HG03521 (cell line): ENCODE measurements at regions not wholly inside any gene's neighbourhood (a gene's known extent, or its start where the extent isn't known, plus 50 kb on each side); places are given as distances from the start of the nearest gene placed in this dataset.

ENCODE experiments used
- ATAC-seq: cut with Tn5 transposase; IDR thresholded peaks from one replicate; pipeline ENCODE4 v1.9.1; 2021; ENCODE audit warnings: mild to moderate bottlenecking, moderate library complexity; ENCODE audit not compliant: unreplicated experiment

DNA sequence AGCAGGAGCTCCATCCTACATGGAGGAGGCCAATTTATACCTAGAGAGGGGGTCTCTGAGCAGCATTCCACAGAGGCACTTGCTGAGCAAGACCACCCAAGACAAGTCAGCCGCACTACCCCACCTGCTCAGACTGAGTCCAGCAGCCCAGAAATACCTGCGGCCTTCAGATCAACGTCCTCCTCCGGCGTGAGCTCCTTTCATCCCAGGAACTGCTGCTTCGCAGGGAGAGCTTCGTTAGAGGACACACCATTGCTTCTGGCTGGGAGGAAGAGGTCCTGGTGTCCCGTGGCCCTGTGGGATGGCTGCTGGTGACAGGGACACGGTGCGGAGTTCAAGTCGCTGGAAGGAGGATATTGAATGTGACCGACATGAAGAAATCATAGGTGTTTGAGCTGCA is 216.9 kb upstream of the PPP2R2D start:
- no peak for ATAC-seq

DNA sequence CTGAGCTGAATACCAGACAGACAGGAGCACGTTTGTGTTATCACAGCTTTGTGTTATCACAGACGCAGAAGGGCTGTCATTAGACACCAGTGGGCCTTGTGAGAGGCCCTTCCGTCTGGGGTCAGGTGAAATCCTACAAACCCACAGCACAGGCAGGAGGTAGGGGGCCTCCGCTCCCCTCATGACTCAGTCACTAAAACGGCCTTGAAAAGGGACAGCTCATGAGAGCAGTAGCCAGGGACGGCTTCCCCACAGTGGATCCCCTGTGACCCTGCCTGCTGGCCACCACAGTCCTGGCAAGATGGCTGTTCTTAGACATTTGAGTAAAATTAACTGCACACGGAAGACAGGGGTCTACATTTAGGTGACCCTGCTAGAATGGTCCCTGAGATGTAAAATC is 215.8 kb upstream of the PPP2R2D start:
- ATAC-seq: no peak

DNA sequence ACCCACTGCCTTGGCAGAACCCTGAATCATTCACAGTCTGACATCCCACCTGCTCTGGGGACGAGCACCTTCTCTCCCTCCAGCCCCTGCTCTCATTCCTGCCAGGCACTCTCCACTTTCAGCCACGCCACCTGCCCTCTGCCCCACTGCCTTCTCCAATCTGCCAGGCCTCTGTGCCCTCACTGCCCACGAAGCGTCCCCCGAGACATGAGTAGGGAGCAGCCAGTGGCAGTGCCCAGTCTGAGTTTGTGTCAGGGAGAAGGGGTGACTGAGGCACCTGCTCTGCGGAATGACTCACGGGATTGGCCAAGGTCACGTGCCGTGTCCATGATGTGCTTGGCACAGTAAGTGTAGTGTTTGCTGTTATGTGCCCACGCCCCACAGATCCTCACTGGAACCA is 215.2 kb upstream of the PPP2R2D start:
- no peak for ATAC-seq

DNA sequence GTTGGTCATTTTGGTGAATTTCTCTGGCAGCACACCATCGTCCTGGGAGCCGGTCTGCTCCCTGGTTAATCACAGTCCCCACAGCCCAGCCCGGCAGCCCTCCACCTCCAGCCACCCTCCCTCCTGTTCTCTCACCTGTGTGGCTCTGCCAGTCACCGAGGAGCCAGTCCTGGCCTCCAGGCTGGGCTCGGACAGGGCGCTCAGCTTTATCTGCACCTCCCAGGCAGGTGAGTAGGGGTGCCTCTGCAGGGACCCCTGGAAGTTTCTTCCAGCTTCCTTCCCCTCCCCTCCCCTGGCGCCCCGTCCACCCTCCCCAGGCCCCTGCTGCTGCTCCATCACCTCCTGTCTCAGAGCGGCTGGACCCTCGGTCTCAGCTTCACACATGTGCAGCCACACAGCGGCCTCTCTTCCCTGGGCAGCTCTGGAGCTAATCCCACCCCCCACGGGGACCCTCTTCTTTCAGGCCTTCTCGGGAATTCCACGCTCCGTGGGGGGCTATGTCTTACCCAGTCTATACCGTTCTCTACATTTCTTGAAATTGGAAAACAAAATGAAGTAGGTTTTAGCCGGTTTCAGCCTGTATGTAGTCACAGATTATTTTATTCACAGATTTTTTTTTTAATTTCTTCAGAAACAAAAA is 213.9 kb upstream of the PPP2R2D start:
- no peak for ATAC-seq

DNA sequence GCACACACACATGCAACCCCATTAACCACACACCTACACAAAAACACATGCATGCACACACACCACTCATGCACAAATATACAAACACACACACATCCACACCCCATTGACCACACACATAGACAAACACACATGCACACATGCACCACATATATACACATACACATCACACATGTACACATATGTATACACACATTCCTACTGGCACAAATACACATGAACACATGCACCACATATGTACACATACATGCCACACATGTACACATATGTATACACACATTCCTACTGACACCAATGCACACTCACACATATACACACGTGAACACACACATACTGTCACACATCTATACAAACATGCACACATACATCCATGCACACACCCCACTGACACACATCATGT is 212.5 kb upstream of the PPP2R2D start:
- no peak for ATAC-seq

DNA sequence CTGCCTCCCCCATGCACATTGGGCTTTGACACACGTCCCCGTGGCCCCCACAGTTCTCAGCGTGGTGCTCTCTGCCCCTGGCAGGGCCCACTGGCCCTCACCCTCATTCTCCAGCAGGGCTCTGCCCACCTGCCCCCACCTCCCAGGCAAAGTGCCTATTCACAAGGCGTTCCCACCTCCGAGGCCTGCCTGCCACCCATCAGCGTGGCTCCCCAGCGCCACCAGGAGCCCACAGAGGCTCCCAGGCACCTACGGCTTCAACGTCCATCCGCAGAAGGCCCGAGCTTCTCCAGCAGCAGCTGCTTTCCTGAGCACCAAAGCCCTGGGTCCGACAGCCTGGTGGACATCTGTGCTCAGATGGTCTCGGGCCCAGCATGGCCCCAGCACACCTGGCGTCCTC is 211.8 kb upstream of the PPP2R2D start:
- ATAC-seq: no peak

GRCh38 chr10:131689486-131689885 is 211.3 kb upstream of the PPP2R2D start:
- no peak for ATAC-seq

GRCh38 chr10:131689954-131690757 is 210.7 kb upstream of the PPP2R2D start:
- ATAC-seq: no peak

- ATAC-seq: no peak
Measured at GRCh38 chr10:131690805-131691239, 210.0 kb upstream of the PPP2R2D start.

DNA sequence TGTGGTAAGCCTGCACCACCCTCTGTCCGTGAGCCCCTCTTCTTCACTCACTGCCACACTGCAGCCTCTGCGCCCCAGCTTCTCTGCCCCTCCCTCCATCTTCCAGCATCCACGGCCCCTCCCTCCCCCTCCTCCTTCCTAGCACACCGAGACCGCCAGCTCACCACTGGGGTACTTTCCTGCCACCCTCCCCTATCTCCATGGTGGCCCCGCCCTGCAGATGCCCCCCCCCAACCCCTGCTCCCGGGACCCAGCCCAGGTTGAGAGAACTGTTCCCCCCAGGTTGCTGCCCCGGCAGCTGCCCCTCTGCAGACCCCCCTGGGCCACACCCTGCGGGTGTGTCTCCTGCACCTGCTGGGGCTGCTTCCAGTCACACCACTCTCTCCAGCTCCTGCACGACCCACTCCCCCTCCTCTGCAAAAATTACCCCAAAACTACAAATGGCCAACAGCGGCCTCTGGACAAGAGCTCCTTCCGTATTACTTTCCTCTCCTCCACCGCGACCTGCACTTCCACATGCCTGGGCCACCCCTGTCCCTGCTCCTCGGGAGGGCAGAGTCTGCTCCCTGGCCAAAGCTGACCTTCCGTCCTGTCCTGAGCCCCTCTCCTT is 209.2 kb upstream of the PPP2R2D start:
- no peak for ATAC-seq

- no peak for ATAC-seq
Measured at GRCh38 chr10:131692176-131692575, 208.6 kb upstream of the PPP2R2D start.

GRCh38 chr10:131692686-131693334 is 208.0 kb upstream of the PPP2R2D start:
- ATAC-seq: no peak

DNA sequence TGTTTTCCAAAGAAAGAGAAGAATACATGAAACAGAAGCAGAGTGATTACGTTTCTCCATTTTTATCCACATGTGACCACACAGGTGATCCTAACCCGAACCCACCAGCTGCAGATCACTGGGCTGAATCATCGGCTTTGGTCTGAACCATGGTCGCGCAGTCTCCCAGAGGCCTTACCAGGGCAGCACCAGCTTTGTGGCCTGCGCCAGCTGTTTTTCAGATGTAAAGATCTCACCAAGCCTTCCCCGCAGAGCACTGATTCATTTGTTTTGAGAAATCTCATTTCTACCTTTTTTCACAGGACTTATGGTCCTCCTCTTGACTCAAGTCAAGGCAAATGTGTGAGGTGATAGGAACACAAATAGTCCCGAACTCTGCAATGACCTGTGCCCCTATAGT is 207.0 kb upstream of the PPP2R2D start:
- ATAC-seq: no peak

DNA sequence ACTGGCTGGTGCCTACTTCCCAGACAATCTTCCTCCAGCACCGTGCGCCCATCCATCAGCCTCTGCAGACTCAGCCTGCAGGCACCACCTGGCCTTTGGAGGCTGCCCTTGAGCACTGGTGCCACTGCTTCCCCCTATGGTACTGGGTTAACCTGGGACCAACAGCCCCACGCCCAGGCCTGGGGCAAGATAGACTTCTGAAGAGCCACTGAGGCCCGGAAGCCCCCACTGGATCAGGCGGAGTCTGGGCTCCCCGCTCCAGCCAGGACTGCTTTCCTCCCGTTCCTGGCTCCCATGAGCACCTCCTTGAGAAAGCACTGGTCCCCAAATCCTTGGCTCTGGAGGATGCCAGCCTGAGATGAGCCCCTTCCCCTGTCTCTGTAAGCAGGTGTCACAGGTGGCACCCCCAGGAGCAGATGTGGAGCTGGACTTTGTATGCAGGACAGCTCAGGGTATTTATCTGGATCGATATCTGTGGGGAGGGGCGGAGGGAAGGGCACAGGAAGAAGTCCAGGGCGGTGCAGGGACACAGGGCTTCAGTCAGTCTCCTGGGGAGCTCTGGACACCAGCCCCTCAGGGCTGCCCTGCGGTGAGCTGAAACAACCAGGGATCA is 206.5 kb upstream of the PPP2R2D start:
- no peak for ATAC-seq

GRCh38 chr10:131694781-131695495 is 205.9 kb upstream of the PPP2R2D start:
- ATAC-seq: no peak

GRCh38 chr10:131695496-131696165 is 205.2 kb upstream of the PPP2R2D start:
- ATAC-seq: no peak

GRCh38 chr10:131697476-131698128 is 203.2 kb upstream of the PPP2R2D start:
- no peak for ATAC-seq

DNA sequence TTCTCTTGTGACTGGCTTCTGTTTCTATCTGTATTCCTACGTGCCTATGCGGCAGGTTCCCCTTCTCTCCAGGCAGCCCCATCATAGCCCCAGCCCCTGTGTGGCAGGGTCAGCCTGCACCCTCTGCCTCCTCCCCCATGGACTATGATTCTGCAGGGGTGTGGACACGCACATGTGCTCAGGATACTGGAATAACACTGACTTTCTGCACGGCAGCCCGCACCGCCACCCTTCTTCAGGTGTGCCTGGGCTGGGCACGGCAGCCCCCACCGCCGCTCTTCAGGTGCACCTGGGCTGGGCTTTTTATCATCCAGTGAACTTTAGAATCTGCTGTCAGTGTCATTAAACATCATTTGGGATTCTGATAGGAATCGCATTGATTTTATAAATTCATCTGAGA is 202.6 kb upstream of the PPP2R2D start:
- no peak for ATAC-seq

GRCh38 chr10:131698986-131699385 is 201.8 kb upstream of the PPP2R2D start:
- ATAC-seq: no peak
